GM18519 (cell line): ENCODE measurements at regions not wholly inside any gene's neighbourhood (a gene's known extent, or its start where the extent isn't known, plus 50 kb on each side); places are given as distances from the start of the nearest gene placed in this dataset.

Experiments used
- ATAC-seq: cut with Tn5 transposase; IDR thresholded peaks from one replicate; pipeline ENCODE4 v1.9.1; 2021; ENCODE audit warnings: mild to moderate bottlenecking, moderate library complexity; ENCODE audit not compliant: unreplicated experiment, low FRiP score

- no peak for ATAC-seq
These were observed 79.3 kb upstream of the SCN7A start for GRCh38 chr2:166573391-166573790.

GRCh38 chr2:166572937-166573336 lies 78.9 kb upstream of the SCN7A start:
- ATAC-seq: no peak

GRCh38 chr2:166568409-166568808 lies 74.4 kb upstream of the SCN7A start:
- no peak for ATAC-seq

GRCh38 chr2:166565501-166565900 lies 71.5 kb upstream of the SCN7A start:
- ATAC-seq: no peak

- no peak for ATAC-seq
These were observed 69.8 kb upstream of the SCN7A start for GRCh38 chr2:166563894-166564293.

GRCh38 chr2:166560022-166560421 lies 66.0 kb upstream of the SCN7A start:
- no peak for ATAC-seq

- no peak for ATAC-seq
These were observed 56.9 kb upstream of the SCN7A start for GRCh38 chr2:166550923-166551322.

- no peak for ATAC-seq
These were observed 51.4 kb upstream of the SCN7A start for GRCh38 chr2:166545473-166545872.
